HG03097 (cell line): ENCODE measurements at regions not wholly inside any gene's neighbourhood (a gene's known extent, or its start where the extent isn't known, plus 50 kb on each side); places are given as distances from the start of the nearest gene placed in this dataset.
"Not testable (repeated sequence)": the region's sequence is repeated elsewhere in the genome, so short reads cannot be mapped to it uniquely, and the experiment has no call there.

Experiments used
- ATAC-seq: cut with Tn5 transposase; IDR thresholded peaks from one replicate; pipeline ENCODE4 v1.9.1; 2021; ENCODE audit not compliant: unreplicated experiment, low FRiP score

DNA sequence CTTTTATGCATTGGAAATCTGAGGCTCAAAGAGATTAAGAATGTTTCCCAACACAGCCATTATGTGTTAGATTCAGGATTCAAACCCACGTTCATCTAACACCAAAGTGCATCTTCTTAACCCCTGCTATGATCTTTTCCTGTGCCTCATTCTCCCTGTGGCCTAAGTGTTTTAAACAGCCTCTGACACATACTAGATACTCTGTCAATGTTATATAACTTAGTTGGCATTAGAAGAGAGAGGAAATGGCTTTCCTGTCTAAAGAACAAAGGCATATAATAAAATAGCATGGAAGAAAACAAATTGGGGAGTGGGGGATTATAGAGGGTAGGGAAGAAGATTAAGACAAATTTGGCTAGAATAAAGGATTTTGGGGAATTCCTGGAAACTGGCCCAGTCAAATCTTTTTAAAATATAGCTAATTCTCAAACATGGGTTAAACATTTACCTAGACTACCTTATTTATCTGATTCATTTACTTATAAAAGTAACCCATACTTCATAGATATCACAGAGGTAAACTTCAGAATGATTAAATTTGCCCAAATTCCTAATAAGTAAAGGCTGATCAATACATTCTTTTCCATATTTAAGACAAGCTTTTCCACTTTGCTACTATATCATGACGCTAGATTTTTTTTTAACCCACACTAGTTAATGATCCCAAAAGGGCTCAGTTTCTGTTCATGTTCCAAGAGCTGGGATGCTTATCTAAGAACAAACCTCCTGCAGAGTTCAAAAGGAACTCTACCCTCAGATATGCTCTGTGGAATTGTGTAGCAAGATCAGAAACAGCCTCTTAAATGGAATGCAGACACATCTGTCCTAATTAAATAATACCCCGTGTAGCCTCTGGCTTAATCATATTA is 122.9 kb upstream of the PTPRG start:
- no peak for ATAC-seq

DNA sequence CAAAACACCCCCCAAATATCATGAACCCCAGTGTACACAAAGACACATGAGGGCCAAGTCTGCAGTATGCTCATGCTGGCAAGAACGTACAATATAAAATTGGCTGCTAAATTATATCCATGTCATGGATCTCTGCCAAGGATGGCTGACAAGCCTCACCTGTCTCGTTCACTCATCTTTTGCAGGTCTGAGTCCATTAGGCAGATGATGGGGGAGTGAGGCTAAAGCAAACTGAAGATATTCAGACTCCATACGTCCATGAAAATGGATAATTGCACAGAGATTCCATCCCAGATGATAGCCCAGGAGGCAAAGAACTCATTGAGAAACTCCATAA is 122.3 kb upstream of the PTPRG start:
- ATAC-seq: no peak

DNA sequence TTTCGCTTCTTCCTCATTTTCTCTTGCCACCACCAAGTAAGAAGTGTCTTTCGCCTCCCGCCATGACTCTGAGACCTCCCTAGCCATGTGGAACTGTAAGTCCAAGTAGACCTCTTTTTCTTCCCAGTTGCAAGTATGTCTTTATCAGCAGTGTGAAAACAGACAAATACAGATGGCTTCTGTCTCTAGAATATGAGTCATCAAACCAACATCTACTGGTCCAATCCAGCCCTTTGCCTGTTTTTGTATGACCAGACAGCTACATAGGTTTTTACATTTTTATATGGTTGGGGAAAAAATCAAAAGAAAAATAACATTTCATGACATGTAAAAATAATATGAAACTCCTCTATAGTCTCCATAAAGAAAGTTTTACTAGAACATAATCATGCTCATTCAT is 118.7 kb upstream of the PTPRG start:
- ATAC-seq: no peak

DNA sequence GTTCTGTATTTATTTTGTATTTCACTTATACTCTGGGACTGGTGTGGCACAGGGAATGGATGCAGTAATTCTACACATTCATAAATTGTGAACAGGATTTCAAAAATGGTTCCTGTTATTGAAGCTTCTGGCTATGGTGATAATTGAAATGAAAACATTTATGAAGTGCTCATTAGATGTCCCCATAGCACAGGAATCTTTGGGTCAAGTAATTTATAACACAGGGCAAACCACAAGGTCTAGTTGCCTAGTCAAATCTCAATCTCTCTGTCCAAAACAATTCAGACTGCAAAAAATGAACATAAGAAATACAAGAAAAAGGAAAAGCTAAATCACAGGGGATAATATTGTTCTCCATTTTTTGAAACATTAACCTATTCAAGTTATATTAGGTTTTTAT is 117.5 kb upstream of the PTPRG start:
- ATAC-seq: no peak

DNA sequence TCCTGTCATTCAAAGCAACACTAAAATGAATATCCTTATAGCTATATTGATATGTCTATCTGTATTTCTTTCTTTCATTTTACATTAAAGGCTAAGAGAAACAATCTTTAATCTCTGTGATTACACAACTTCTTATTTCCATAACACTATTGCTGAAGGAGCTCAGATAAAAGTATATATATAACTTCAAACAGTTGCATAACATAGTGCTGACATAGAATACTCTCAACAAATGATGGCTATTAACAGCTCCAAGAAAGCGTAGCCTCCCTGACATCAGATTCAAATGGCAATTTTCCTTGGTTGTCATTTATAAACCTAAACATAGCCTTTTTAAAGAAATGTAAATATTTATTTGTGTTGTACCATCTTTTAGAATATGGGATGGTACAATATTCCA is 116.6 kb upstream of the PTPRG start:
- no peak for ATAC-seq

DNA sequence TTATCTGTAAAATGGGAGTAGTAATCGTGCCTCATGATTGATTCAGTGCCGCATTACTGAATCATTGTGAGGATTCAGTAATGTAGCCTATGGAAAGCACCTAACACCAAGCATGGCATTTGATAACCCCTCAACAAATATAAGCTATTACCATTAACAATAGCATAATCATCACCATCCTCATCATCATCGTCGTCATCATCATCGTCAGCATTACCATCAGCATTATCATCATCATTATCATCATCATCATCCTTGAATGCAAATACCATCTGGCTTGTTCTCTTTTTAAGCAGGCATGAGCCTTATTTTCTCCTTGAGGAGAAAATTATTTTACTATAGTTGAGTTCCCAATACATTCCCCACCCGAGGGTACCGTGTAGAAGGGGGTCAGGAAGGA is 115.4 kb upstream of the PTPRG start:
- ATAC-seq: no peak

DNA sequence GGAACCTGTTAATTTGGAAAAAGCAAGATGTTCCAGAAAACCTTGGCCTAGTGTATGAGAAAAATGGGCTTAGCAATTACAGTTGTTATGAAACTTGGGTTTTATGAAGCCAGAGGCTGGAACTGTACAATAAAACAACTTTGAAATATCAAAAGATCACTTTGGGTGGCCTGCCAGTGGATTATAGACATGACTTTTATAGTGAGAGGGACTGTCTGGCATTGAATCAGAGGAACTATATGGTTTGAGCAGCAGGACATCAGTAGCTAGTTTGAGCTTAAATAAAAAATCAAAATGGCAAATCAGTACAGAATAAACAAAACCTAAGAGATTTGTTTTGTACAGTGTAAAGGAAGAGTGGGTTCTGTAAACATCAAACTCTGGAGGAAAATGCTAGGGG is 115.0 kb upstream of the PTPRG start:
- no peak for ATAC-seq

DNA sequence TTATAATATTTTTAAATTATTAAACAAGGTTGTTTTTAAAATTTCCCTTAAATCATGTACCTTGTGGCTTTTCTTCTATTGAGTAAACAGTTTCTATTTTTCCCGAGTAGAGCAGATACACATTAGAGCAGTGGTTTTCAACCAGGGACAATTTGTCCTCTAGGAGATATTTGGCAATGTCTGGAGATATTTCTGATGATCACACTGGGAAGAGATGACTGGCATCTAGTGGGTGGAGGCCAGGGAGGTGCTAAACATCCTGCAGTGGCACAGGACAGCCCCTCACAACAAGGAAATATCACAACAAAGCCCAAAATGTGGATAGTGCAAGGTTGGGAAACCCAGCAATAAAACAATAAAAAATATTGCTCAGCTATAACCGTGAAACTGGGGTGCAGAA is 113.0 kb upstream of the PTPRG start:
- no peak for ATAC-seq

DNA sequence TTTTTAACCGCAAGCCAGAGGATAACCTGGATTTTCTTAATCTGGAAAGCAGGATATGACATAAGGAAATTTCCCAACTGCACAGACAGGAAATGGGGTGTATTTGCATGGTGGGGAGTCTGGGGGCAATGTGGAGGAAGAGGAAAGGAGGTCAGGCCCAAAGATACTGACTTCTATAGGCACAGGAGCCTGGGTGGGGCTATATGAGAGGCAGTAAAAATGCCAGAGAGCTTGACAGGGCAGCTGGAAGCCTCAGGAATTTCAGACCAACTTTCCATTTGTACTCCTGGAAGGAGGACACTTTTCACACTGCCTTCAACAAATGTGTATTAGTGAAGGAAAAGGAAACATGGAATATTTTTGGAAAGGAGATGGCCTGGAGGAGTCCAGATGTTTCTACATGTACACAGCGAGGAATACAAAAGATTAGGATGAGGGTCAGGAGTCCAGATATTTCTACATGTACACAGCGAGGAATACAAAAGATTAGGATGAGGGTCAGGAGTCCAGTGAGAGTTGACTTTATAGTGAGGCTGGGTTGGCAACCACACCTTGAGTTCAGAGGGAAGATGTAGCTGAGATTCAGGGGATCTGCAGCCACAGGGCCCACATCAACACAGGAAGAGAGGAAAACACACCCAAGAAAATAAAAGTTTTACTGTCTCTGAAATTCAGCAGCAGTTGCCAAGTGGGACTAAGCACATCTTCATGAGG is 111.9 kb upstream of the PTPRG start:
- no peak for ATAC-seq

DNA sequence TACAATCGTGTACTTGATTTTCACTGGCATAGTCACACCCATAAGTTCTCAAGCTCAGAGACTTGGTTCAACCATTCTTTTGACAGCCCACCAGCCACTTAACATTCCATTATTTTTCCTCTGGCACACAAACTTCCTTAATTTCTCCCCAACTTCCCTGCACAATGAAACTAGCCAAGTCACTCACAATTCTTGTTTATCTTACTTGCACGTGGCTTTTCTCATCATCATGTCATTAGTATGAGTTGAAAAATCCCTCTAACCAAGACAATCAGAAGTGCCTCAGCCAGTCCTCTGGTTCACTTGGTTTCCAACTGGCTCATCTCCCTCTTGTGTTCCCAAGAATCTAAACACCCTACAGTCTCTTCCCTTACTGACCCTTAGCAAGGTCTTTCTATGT is 110.5 kb upstream of the PTPRG start:
- no peak for ATAC-seq

DNA sequence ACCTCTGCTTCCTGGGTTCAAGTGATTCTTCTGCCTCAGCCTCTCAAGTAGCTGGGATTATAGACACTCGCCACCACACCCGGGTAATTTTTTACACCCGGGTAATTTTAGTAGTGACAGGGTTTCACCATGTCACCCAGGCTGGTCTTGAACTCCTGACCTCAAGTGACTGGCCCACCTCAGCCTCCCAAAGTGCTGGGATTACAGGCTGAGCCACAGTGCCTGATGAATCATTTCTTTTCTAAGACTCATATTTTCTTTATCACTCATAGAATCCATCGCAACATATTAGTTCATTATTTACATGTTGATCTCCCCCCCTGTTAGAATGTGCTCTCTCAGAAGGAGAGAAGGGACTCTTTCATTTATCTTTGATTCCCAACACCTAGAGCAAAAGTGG is 109.5 kb upstream of the PTPRG start:
- ATAC-seq: no peak

DNA sequence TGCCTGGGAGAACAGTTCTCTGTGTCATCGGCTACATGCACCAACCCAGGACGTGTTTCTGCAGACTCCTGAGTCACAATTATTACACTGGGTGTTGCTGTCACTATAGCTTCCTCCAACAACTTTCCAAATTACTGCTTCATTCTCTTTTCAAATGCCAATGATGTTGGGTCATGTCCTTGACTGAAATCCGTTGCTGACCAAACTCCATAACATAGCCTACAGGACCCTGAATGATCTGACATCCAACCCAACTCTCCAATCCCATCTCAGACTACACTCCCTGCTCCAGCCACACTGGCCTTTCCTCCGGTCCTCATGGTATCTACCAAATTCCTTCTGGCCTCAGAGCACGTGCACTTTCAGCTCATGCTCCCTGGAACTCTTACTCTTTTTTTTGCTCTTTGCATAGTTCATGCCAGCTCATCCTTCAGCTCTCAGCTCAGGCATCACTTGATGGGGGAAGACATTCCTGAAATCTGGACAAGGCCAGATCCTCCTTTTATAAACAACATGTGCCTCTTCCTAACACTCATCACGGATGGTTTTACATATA is 108.8 kb upstream of the PTPRG start:
- ATAC-seq: no peak

DNA sequence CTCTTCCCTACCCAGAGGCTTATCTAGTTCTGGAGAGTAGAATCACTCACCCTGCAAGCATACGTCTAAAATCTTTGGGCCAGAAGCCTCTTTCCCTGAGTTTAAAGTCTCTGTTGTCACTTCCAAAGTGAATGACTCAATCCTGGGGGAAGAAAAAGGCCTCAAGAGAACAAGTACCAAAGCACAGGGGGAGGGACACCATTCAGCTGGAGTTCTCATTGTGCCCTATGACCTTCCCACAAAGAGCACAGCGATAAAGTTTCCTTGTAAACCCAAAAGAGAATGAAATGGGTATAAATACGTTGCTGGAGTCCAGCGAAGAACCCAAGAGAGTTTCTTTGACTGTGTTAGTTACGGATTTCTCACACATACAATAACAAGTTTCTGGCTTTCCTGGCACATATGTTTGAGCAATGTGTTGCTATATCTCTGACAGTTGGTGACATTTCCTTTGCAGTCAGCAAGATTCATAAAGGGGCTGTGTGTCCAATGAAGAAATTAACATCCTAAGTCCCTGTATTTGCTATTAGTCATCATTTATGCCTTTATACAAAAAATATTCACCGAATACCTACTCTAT is 107.3 kb upstream of the PTPRG start:
- no peak for ATAC-seq

DNA sequence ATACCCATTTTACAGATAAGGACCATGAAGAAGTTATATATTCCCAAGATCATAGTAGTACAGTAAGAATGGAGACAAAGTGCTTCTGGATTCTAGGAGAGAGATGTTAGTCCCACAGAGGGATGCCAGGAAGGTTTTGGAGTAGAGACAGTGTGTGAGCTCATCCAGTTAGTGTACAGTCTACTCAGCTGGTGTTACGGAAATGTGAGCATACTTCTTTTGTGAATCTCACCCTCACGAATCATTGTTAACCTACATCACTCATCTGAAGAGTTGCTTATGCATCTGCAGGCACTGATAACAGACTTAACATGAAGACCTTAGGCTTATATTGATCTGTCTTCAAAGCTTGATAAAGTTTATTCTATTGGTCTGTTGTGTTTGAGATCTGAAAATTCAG is 106.6 kb upstream of the PTPRG start:
- no peak for ATAC-seq

DNA sequence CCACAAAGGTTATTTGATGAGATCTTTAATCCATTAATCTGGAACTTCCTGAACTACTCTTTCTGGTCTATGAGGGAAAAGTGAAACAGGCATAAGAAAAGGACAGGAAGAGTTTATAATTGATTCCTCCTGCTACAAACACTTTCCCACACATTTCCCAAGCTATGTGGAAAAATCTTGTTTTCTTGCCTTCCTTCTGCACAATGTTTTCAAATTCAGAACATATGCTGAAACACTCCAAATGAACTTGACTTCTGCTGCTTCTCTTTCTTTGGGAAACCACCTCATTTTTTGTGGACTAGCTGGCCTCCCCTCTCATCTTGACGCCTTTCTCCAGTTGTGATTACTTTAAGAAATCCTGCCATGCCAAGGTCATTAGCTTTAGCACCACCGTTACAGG is 100.7 kb upstream of the PTPRG start:
- no peak for ATAC-seq

DNA sequence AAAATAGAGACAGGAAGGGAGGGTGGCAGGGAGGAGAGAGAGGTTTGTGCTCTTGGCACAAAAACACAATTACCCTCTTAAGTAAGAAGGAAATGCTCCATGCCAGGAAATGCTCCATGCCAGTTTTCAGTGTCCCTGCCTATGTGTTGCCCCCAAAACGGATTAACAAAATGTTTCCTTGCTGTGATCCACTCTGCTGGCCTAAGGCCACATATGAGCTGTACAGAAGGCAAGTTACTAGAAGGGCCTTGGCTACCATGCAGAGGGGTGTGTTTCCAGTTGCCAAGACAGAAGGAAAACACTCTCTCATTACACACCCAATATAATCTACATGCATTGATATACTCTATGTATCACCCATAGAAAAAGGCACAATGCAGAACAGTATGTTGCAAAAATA is 98.2 kb upstream of the PTPRG start:
- ATAC-seq: no peak

DNA sequence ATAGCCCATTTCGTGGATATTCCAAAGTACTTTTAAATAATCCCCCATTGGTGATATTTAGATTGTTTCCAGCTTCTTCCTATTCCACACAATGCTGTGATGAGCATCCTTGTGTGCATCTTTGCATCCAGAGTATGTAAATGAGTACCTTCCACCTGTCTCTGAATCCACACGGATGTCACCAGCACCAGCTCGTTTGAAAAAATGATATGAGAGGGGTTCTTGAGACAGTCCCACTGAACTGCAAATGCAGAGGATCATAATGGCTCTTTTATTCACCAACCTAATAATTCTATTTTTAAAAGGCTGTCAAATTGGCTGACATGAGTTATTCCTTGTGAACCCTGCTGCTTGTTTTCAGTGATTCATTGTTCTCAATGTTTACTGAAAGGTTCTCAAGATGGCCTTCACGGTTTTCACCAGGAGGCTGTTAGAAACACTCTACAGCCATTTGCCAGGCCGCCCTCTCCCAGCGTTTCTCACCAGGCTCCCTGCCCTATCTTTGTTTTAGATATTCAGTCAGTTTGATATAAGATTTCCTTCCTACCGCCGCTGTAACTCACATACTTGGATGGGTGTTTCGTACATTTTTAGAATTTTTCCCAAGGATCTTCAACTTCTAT is 96.7 kb upstream of the PTPRG start:
- ATAC-seq: no peak

DNA sequence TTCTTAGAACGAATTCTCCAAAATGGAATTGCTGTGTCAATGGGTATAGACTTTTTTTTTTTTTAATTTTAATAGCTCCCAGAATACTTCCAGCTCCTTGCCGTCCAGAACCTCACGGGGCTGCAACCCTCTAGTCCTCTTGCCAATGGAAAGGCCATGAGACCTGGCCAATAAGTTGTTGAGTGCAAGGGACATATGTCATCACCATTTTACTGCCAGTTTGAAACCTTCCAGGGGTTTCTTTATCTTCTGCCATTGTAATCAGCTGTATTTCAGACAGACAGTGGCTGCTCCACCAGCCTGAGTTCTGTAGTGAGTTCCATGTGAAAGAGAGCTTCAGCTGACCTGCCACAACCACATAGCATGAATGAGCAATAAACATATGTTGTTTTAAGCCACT is 95.0 kb upstream of the PTPRG start:
- no peak for ATAC-seq

DNA sequence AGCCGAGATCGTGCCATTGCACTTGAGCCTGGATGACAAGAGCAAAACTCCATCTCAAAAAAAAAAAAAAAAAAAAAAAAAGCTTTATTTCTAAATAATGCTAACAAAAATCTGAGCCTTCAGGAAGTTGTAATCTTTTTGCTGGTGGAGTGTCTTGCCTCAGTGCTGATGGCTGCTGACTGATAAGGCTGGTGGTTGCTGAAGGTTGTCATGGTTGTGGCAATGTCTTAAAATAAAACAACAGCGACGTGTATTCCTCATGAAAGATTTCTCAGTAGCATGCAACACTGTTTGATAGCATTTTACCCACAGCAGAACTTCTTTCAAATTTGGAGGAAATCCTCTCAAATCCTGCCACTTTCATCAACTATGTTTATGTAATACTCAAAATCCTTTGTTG is 77.4 kb upstream of the PTPRG start:
- no peak for ATAC-seq

DNA sequence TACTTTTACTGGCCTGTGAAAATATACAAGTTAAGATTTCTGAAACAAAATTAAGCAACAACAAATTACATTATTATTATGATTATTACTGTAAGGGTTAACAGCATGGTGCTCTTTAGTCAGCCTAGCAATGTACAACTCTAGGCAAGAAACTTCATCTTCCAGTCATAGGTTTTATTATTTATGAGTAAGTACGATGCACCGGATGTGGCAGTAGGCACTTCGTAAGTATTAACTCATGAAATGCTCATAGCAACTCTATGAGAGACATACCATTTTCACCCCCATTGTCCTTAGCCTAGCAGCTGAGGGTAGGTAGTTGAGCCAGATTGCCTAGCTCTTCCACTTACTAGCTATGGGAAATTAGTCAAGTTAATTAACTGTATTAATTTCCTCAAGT is 68.0 kb upstream of the PTPRG start:
- ATAC-seq: no peak

DNA sequence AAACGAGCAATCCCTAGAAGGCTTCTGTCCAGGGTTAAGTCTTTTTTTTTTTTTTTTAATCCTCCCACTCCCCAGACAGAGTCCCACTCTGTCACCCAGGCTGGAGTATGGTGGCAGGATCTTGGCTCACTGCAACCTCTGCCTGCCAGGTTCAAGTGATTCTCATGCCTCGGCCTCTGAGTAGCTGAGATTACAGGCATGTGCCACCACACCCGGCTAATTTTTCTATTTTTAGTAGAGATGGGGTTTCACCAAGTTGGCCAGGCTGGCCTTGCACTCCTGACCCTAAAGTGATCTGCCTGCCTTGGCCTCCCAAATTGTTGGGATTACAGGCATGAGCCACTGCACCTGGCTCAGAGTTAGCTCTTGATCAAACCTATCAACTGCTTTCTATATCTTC is 67.1 kb upstream of the PTPRG start:
- ATAC-seq: not testable (repeated sequence)
